Naive thymus-derived CD8-positive, alpha-beta T cell (primary cell): ENCODE measurements at regions not wholly inside any gene's neighbourhood (a gene's known extent, or its start where the extent isn't known, plus 50 kb on each side); places are given as distances from the start of the nearest gene placed in this dataset.

Experiments
- ATAC-seq, 2 donors: fragments of 150-1000 bp; cut with Tn5 transposase in 1 of 2; sonication (Bioruptor Pico), chemical (Tn5 transposase) in 1 of 2; 1 replicate in 1 of 2; 2 replicates in 1 of 2; pipeline ENCODE4 v1.10.0; 2021; ENCODE audit warnings: mild to moderate bottlenecking in 2 of 2, moderate library complexity in 2 of 2
- POLR2A ChIA-PET: fragments of 350-600 bp; sonication (Branson Sonifier 250); formaldehyde crosslinking; loops from one replicate; lab custom pipeline; 2021; ENCODE audit warnings: antibody characterized with exemption; lab: Charles Lee
- DNase-seq, 10 donors: peaks; one replicate each; pipeline versions ENCODE4 v3.0.0 to v3.0.0-alpha.2; 2020 to 2022
- H3K27ac Mint-ChIP-seq, 10 donors: one replicate each; pipeline ENCODE4 v1.8.0; 2020 to 2022; ENCODE audit warnings: mild to moderate bottlenecking in 10 of 10, mixed read lengths in 10 of 10, moderate library complexity in 4 of 10, inconsistent platforms in 1 of 10
- H3K27me3 Mint-ChIP-seq, 5 donors: one replicate each; pipeline ENCODE4 v1.8.0; 2021 to 2022; ENCODE audit warnings: mixed read lengths in 5 of 5
- H3K36me3 Mint-ChIP-seq, 3 donors: one replicate each; pipeline ENCODE4 v1.8.0; 2020 to 2022; ENCODE audit warnings: mixed read lengths in 3 of 3, mild to moderate bottlenecking in 2 of 3, inconsistent platforms in 1 of 3
- H3K4me1 Mint-ChIP-seq, 4 donors: one replicate each; pipeline ENCODE4 v1.8.0; 2021 to 2022; ENCODE audit warnings: mixed read lengths in 4 of 4
- H3K4me3 Mint-ChIP-seq, 10 donors: one replicate each; pipeline ENCODE4 v1.8.0; 2020 to 2022; ENCODE audit warnings: mild to moderate bottlenecking in 10 of 10, mixed read lengths in 10 of 10, moderate library complexity in 6 of 10, inconsistent platforms in 1 of 10
- H3K9me3 Mint-ChIP-seq, 9 donors: one replicate each; pipeline ENCODE4 v1.8.0; 2020 to 2022; ENCODE audit warnings: mixed read lengths in 9 of 9, mild to moderate bottlenecking in 3 of 9, inconsistent platforms in 1 of 9, moderate library complexity in 1 of 9

GRCh38 chr3:22106213-22106896, 355.3 kb upstream of the ZNF385D start:
- H3K4me3 Mint-ChIP-seq: no peak overlapping the region
- H3K27ac Mint-ChIP-seq: no peak overlapping the region
- POLR2A ChIA-PET: no interaction called here
- H3K36me3 Mint-ChIP-seq: no peaks in the 10 kb centered on the region
- DNase-seq (no peak), ATAC-seq (no peak)
- H3K9me3 Mint-ChIP-seq: peaks cover 0 to 4% (median 0%) of the 10 kb centered on the region in 9 donors
- peaks cover 0 to 2% (median 0%) of the 10 kb centered on the region in 5 donors for H3K27me3 Mint-ChIP-seq
- H3K4me1 Mint-ChIP-seq: no peaks in the 10 kb centered on the region

GRCh38 chr3:22111226-22111625, 360.2 kb upstream of the ZNF385D start:
- H3K9me3 Mint-ChIP-seq: peaks cover 0 to 4% (median 0%) of the 10 kb centered on the region in 9 donors
- DNase-seq (no peak), ATAC-seq (no peak)
- POLR2A ChIA-PET: no interaction called here
- no peaks in the 10 kb centered on the region for H3K36me3 Mint-ChIP-seq
- no peaks in the 10 kb centered on the region for H3K4me1 Mint-ChIP-seq
- H3K27me3 Mint-ChIP-seq: peaks cover 0 to 2% (median 0%) of the 10 kb centered on the region in 5 donors
- no peak overlapping the region for H3K27ac Mint-ChIP-seq
- H3K4me3 Mint-ChIP-seq: no peak overlapping the region

DNA sequence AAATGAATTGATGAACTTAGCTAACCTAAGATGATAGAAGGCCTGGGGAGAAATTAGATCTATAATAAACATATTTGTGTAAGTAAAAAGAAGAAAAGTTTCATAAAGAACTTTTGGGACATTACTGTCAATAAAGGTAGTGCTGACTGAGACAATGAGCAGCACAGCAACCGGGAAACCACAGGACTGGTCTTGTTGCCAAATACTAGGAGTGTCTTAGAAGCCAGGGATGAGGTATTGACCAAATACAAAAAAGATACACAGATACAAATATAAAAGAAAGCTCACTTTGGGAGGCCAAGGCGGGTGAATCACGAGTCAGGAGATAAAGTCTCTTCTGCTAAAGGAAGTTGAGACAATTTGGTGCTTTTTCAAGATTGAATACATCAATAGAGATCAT, 362.4 kb upstream of the ZNF385D start:
- POLR2A ChIA-PET: no interaction called here
- Mint-ChIP-seq H3K4me3 (no peak overlapping the region), H3K9me3 (peaks cover 0 to 2% (median 0%) of the 10 kb centered on the region in 9 donors), H3K4me1 (no peaks in the 10 kb centered on the region), H3K27me3 (no peaks in the 10 kb centered on the region), H3K36me3 (no peaks in the 10 kb centered on the region), H3K27ac (no peak overlapping the region)
- no peak for DNase-seq
- ATAC-seq: no peak

GRCh38 chr3:22115581-22115980, 364.6 kb upstream of the ZNF385D start:
- DNase-seq: no peak
- POLR2A ChIA-PET: no interaction called here
- no peak for ATAC-seq
- Mint-ChIP-seq H3K36me3 (no peaks in the 10 kb centered on the region), H3K4me3 (no peak overlapping the region), H3K27me3 (no peaks in the 10 kb centered on the region), H3K27ac (no peak overlapping the region), H3K4me1 (no peaks in the 10 kb centered on the region), H3K9me3 (no peaks in the 10 kb centered on the region)

- no peaks in the 10 kb centered on the region for H3K4me1 Mint-ChIP-seq
- H3K27me3 Mint-ChIP-seq: no peaks in the 10 kb centered on the region
- ATAC-seq: no peak
- H3K27ac Mint-ChIP-seq: no peak overlapping the region
- DNase-seq: no peak
- H3K9me3 Mint-ChIP-seq: no peaks in the 10 kb centered on the region
- no peak overlapping the region for H3K4me3 Mint-ChIP-seq
- POLR2A ChIA-PET: no interaction called here
- no peaks in the 10 kb centered on the region for H3K36me3 Mint-ChIP-seq
Observed at GRCh38 chr3:22117091-22117490, 366.1 kb upstream of the ZNF385D start.

GRCh38 chr3:22117751-22118346, 366.8 kb upstream of the ZNF385D start:
- Mint-ChIP-seq H3K9me3 (no peaks in the 10 kb centered on the region), H3K4me3 (no peak overlapping the region), H3K27ac (no peak overlapping the region), H3K27me3 (no peaks in the 10 kb centered on the region), H3K36me3 (no peaks in the 10 kb centered on the region), H3K4me1 (no peaks in the 10 kb centered on the region)
- DNase-seq (no peak), ATAC-seq (no peak)
- POLR2A ChIA-PET: no interaction called here

GRCh38 chr3:22118542-22118941, 367.5 kb upstream of the ZNF385D start:
- no peaks in the 10 kb centered on the region for H3K36me3 Mint-ChIP-seq
- H3K4me3 Mint-ChIP-seq: no peak overlapping the region
- POLR2A ChIA-PET: no interaction called here
- H3K27ac Mint-ChIP-seq: no peak overlapping the region
- H3K4me1 Mint-ChIP-seq: no peaks in the 10 kb centered on the region
- ATAC-seq (no peak), DNase-seq (no peak)
- no peaks in the 10 kb centered on the region for H3K27me3 Mint-ChIP-seq
- peaks cover 0 to 2% (median 0%) of the 10 kb centered on the region in 9 donors for H3K9me3 Mint-ChIP-seq

DNA sequence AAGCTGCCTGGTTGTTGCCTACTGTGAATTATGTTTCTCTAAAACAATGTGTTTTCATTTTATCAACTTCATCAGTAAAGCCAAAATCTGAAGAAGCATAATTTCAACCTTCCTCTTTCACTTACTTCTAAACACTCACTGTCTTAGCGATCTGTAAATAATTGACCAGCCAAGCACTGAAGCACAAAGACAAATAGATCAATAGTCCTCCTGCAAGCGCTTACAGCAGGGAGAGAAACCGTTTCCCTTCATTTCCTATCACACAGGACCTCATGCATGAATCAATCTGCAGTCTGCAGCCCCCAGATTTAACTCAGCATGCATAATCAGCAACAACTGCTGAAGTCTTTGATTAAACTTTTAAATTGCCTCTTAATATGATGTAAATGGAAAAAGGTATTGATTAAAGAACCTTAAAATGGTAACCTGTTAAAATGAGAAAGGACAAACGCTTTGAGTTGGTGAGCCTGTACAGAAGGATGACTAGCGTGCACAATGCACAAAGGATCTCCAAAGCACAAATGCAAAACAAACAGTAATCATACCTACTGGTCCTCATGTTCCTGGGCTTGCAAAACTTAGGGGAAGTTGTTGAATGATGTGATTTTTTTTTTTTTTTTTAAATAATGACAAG, 370.2 kb upstream of the ZNF385D start:
- Mint-ChIP-seq H3K4me1 (no peaks in the 10 kb centered on the region), H3K36me3 (no peaks in the 10 kb centered on the region), H3K27ac (no peak overlapping the region), H3K27me3 (no peaks in the 10 kb centered on the region), H3K4me3 (no peak overlapping the region), H3K9me3 (peaks cover 0 to 2% (median 0%) of the 10 kb centered on the region in 9 donors)
- no peak for DNase-seq
- ATAC-seq: no peak
- POLR2A ChIA-PET: no interaction called here

- peaks cover 0 to 2% (median 0%) of the 10 kb centered on the region in 9 donors for H3K9me3 Mint-ChIP-seq
- no peaks in the 10 kb centered on the region for H3K36me3 Mint-ChIP-seq
- ATAC-seq (no peak), DNase-seq (no peak)
- POLR2A ChIA-PET: no interaction called here
- H3K4me3 Mint-ChIP-seq: no peak overlapping the region
- H3K4me1 Mint-ChIP-seq: no peaks in the 10 kb centered on the region
- no peak overlapping the region for H3K27ac Mint-ChIP-seq
- H3K27me3 Mint-ChIP-seq: no peaks in the 10 kb centered on the region
Observed at GRCh38 chr3:22122567-22122966, 371.6 kb upstream of the ZNF385D start.

GRCh38 chr3:22129101-22129500, 378.1 kb upstream of the ZNF385D start:
- no peak for DNase-seq
- H3K9me3 Mint-ChIP-seq: peaks cover 0 to 12% (median 2%) of the 10 kb centered on the region in 9 donors
- H3K27me3 Mint-ChIP-seq: peaks cover 0 to 10% (median 3%) of the 10 kb centered on the region in 5 donors
- no peak for ATAC-seq
- POLR2A ChIA-PET: no interaction called here
- no peak overlapping the region for H3K27ac Mint-ChIP-seq
- no peak overlapping the region for H3K4me3 Mint-ChIP-seq
- H3K4me1 Mint-ChIP-seq: no peaks in the 10 kb centered on the region
- H3K36me3 Mint-ChIP-seq: no peaks in the 10 kb centered on the region

- no peaks in the 10 kb centered on the region for H3K27me3 Mint-ChIP-seq
Observed at GRCh38 chr3:22141769-22142168, 390.8 kb upstream of the ZNF385D start.

DNA sequence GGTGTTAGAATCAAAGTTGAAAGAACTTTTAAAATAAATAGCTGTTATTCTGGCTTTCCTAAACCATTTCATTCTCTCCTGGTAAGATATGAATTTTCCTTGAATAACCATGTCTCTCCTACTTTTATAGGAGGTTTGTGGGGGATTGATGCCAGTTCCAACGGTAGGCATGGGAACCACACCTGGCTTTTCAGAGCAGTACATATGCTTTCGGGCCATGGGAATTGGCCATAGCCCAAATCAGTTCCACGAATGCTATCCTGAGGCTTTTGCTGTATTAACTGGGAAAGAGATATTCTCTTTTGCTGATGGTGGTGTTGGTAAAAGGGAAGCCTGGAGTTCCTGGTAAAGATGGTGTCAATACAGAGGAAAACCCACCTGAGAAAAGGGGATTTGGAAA, 396.2 kb upstream of the ZNF385D start:
- no peak overlapping the region for H3K4me3 Mint-ChIP-seq
- no peaks in the 10 kb centered on the region for H3K36me3 Mint-ChIP-seq
- no peak overlapping the region for H3K27ac Mint-ChIP-seq
- POLR2A ChIA-PET: no interaction called here
- DNase-seq (no peak), ATAC-seq (no peak)
- H3K27me3 Mint-ChIP-seq: no peaks in the 10 kb centered on the region
- peaks cover 0 to 4% (median 0%) of the 10 kb centered on the region in 9 donors for H3K9me3 Mint-ChIP-seq
- no peaks in the 10 kb centered on the region for H3K4me1 Mint-ChIP-seq

More at GRCh38 chr3:22141769-22142168, 390.8 kb upstream of the ZNF385D start:
- POLR2A ChIA-PET: no interaction called here
- peaks cover 0 to 9% (median under 1%) of the 10 kb centered on the region in 9 donors for H3K9me3 Mint-ChIP-seq
- H3K27ac Mint-ChIP-seq: no peak overlapping the region
- DNase-seq: no peak
- no peak for ATAC-seq
- no peaks in the 10 kb centered on the region for H3K36me3 Mint-ChIP-seq
- no peaks in the 10 kb centered on the region for H3K4me1 Mint-ChIP-seq
- H3K4me3 Mint-ChIP-seq: no peak overlapping the region

GRCh38 chr3:22156868-22157267, 405.9 kb upstream of the ZNF385D start:
- POLR2A ChIA-PET: no interaction called here

More at GRCh38 chr3:22156868-22157267, 405.9 kb upstream of the ZNF385D start:
- no peaks in the 10 kb centered on the region for H3K36me3 Mint-ChIP-seq
- peak overlapping the region in 1 of 10 donors; percentile 40 for H3K27ac Mint-ChIP-seq
- peaks cover 0 to 7% (median 0%) of the 10 kb centered on the region in 9 donors for H3K9me3 Mint-ChIP-seq
- H3K4me3 Mint-ChIP-seq: no peak overlapping the region
- ATAC-seq: no peak
- DNase-seq: no peak
- H3K4me1 Mint-ChIP-seq: no peaks in the 10 kb centered on the region
- no peaks in the 10 kb centered on the region for H3K27me3 Mint-ChIP-seq
